ENCODE measurements at regions not wholly inside any gene's neighbourhood (a gene's known extent, or its start where the extent isn't known, plus 50 kb on each side); places are given as distances from the start of the nearest gene placed in this dataset.

DNA sequence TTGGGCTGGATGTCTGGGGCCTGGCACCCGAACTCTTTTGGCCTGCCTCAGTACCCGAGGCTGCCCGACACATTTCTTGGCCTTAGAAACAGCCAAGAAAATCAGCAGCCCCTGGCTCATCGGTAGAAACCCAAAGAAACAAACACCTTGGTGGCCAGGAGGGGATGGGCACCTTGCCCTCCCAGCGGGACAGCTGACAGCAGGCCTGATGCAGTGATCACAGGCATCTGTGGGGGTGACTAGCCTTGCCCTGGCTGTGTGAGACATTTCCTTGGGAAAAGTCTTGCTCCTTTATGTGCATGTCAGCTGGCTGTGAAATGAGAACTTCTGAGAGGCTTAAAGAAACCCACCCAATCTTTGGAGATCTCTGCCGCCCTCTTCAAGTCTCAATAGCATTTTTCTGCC is 60.9 kb downstream of the SMIM38 start:
- DNase-seq (peak in 2 of 4 donors; percentile 0 to 6), ATAC-seq (no peak)
- Histone ChIP-seq H3K27me3 (no peaks in the 10 kb centered on the region), H3K36me3 (replicated peaks in 1 of 2; ENCODE audit: insufficient read depth in 1 of 2, low read depth in 2 of 2) (no peaks in the 10 kb centered on the region), H3K27ac (no peak overlapping the region), H3K4me3 (no peak overlapping the region), H3K9me3 (no peaks in the 10 kb centered on the region), H3K4me1 (peaks cover 9% of the 10 kb centered on the region)
- intact Hi-C loops (cut with DNase I) = no loop called here
- 68 to 84% methylated on average over 5 to 6 of the region's 6 CpGs for WGBS, 2 donors
- no peak for TF ChIP-seq POLR2A (IDR thresholded peaks at IDR 0.05)
- TF ChIP-seq, protein P1, sequence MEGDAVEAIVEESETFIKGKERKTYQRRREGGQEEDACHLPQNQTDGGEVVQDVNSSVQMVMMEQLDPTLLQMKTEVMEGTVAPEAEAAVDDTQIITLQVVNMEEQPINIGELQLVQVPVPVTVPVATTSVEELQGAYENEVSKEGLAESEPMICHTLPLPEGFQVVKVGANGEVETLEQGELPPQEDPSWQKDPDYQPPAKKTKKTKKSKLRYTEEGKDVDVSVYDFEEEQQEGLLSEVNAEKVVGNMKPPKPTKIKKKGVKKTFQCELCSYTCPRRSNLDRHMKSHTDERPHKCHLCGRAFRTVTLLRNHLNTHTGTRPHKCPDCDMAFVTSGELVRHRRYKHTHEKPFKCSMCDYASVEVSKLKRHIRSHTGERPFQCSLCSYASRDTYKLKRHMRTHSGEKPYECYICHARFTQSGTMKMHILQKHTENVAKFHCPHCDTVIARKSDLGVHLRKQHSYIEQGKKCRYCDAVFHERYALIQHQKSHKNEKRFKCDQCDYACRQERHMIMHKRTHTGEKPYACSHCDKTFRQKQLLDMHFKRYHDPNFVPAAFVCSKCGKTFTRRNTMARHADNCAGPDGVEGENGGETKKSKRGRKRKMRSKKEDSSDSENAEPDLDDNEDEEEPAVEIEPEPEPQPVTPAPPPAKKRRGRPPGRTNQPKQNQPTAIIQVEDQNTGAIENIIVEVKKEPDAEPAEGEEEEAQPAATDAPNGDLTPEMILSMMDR (IDR thresholded peaks at IDR 0.05) = no peak

DNA sequence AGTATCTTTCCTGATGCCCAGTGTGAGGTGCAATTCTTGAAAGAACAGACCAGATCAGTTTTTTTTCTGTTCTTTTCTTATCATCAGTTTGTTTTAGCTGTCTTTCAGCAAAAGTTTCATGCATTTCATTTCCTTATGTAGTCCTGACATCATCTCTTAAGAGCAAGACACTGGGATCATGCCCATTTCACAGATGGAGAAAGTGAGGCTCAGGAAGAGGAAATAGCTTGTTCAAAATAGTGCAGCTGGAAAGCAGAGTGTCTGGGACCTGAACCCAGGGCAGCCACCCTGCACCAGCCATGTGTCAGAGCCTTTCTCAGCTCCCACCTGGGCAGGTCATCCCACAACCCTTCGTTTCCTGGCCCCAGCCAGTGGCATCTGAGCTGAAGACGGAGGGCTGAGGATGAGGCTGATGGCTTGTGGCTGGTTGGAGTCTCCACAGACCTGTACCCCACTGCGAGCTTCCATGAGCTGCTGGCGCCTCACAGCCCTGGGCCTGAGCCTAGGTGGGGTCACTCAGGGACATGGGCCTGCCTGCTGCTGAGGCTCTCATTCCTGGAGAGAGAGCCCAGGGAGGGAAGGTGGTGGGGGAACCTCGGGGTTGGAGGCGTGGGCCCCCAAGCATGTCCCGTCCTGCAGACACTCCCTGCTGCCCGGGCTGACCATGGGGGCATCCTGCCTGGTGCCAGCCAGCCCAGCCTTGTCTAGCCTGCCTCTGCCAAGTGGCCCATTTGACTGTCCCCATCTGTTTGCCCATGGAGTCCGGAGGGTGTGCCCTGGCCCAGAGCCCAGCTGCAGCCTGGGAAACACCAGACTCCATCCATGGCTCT is 61.8 kb downstream of the SMIM38 start:
- intact Hi-C loops (cut with DNase I) = no loop called here
- H3K4me1 ChIP-seq = peaks cover 9% of the 10 kb centered on the region
- H3K4me3 ChIP-seq = no peak overlapping the region
- ATAC-seq (peak; percentile 51), DNase-seq (peak in 3 of 4 donors; percentile 44 to 60 (median 57))
- H3K9me3 ChIP-seq = no peaks in the 10 kb centered on the region
- WGBS, 2 donors = 10 to 61% methylated on average over 1 to 9 of the region's 9 CpGs
- no peaks in the 10 kb centered on the region for H3K36me3 ChIP-seq (replicated peaks in 1 of 2; ENCODE audit: insufficient read depth in 1 of 2, low read depth in 2 of 2)
- TF ChIP-seq, protein P1 (IDR thresholded peaks at IDR 0.05) = no peak
- no peak for TF ChIP-seq POLR2A (IDR thresholded peaks at IDR 0.05)
- no peaks in the 10 kb centered on the region for H3K27me3 ChIP-seq
- peak overlapping the region in 1 of 4 donors; percentile 12 for H3K27ac ChIP-seq

DNA sequence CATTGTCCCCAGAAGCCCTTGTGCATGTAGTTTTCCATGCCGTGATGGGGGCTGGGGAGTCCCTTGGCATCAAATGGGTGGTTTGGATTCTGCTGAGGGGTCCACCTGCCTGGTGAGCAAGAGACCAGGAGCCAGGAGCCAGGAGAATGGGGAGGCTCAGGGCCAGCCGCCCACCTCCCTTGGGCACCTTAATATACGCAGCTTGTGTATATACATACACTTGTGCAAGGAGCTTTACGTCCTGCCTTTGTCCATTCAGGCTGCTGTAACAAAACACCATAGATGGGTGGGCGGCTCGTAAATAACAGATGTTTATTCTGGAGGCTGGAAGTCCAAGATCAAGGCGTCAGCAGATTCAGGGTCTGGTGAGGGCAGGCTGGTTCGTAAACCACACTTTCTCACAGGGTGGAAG is 62.5 kb downstream of the SMIM38 start:
- DNase-seq (peak in 3 of 4 donors; percentile 0 to 5 (median 2)), ATAC-seq (no peak)
- Histone ChIP-seq H3K4me1 (peaks cover 9% of the 10 kb centered on the region), H3K27me3 (no peaks in the 10 kb centered on the region), H3K9me3 (no peaks in the 10 kb centered on the region), H3K27ac (no peak overlapping the region), H3K36me3 (replicated peaks in 1 of 2; ENCODE audit: insufficient read depth in 1 of 2, low read depth in 2 of 2) (no peaks in the 10 kb centered on the region), H3K4me3 (no peak overlapping the region)
- intact Hi-C loops (cut with DNase I) = no loop called here
- 72 to 73% methylated on average over 7 to 8 of the region's 8 CpGs for WGBS, 2 donors
- TF ChIP-seq, protein P1 (IDR thresholded peaks at IDR 0.05) = no peak
- TF ChIP-seq POLR2A (IDR thresholded peaks at IDR 0.05) = no peak

DNA sequence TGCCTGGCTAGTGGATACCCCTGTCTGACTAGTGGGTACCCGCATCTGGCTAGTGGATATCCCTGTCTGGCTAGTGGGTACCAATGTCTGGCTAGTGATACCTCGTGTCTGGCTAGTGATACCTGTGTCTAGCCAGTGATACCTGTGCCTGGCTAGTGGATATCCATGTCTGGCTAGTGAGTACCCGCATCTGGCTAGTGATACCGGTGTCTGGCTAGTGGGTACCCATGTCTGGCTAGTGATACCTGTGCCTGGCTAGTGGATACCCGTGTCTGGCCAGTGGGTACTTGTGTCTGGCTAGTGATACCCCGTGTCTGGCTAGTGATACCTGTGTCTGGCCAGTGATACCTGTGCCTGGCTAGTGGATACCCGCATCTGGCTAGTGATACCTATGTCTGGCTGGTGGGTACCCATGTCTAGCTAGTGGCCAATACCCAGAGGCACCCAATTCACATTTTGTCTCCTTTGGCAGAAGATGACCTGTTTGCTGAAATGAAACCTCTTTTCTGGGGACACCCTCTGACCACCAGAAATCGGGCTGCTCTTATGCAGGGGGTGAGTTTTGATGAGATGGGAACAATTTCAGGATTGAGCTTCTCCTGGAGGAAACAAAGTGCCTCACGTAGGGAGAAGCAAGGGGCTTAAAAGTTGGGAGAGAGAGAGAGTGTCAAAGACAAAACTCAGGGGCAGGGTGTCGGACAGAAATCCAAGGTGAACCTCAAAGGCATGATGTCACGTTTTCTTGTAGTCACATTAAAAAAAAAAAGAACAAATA is 63.4 kb downstream of the SMIM38 start:
- no peak for TF ChIP-seq POLR2A (IDR thresholded peaks at IDR 0.05)
- TF ChIP-seq, protein P1 (IDR thresholded peaks at IDR 0.05) = no peak
- ATAC-seq (no peak), DNase-seq (peak in 3 of 4 donors; percentile 1 to 7 (median 7))
- intact Hi-C loops (cut with DNase I) = no loop called here
- peaks cover 9% of the 10 kb centered on the region for H3K4me1 ChIP-seq
- no peaks in the 10 kb centered on the region for H3K36me3 ChIP-seq (replicated peaks in 1 of 2; ENCODE audit: insufficient read depth in 1 of 2, low read depth in 2 of 2)
- no peaks in the 10 kb centered on the region for H3K9me3 ChIP-seq
- WGBS, 2 donors = 63 to 73% methylated on average over 5 to 11 of the region's 11 CpGs
- H3K27me3 ChIP-seq = no peaks in the 10 kb centered on the region
- no peak overlapping the region for H3K4me3 ChIP-seq
- no peak overlapping the region for H3K27ac ChIP-seq

Measured in body of pancreas (tissue), 4 donors.